Stimulated activated CD4-positive, alpha-beta T cell treated with anti-CD3 and anti-CD28 coated beads, TNF-alpha, amount 100 ng/mL, for 24 hours (primary cell): ENCODE measurements at regions not wholly inside any gene's neighbourhood (a gene's known extent, or its start where the extent isn't known, plus 50 kb on each side); places are given as distances from the start of the nearest gene placed in this dataset.
"Not testable (repeated sequence)": the region's sequence is repeated elsewhere in the genome, so short reads cannot be mapped to it uniquely, and the experiment has no call there.

Source experiments
- DNase-seq, 3 experiments: peaks; one replicate each; pipeline ENCODE4 v3.0.0-alpha.2; 2020; ENCODE audit warnings: low read depth in 3 of 3

GRCh38 chr17:15860774-15861173 is 84.2 kb upstream of the ADORA2B start:
- not testable (repeated sequence) for DNase-seq

GRCh38 chr17:15864061-15864460 is 80.9 kb upstream of the ADORA2B start:
- not testable (repeated sequence) for DNase-seq

GRCh38 chr17:15864472-15864871 is 80.5 kb upstream of the ADORA2B start:
- not testable (repeated sequence) for DNase-seq

- not testable (repeated sequence) for DNase-seq
Measured at GRCh38 chr17:15866015-15866414, 78.9 kb upstream of the ADORA2B start.

- DNase-seq: not testable (repeated sequence)
Measured at GRCh38 chr17:15867331-15867730, 77.6 kb upstream of the ADORA2B start.

GRCh38 chr17:15869868-15870267 is 75.1 kb upstream of the ADORA2B start:
- DNase-seq: not testable (repeated sequence)

- DNase-seq: not testable (repeated sequence)
Measured at GRCh38 chr17:15872677-15873076, 72.3 kb upstream of the ADORA2B start.

GRCh38 chr17:15877882-15878500 is 66.9 kb upstream of the ADORA2B start:
- not testable (repeated sequence) for DNase-seq

- no peak for DNase-seq
Measured at GRCh38 chr17:15882058-15882720, 62.7 kb upstream of the ADORA2B start.

- no peak for DNase-seq
Measured at GRCh38 chr17:15882777-15883176, 62.2 kb upstream of the ADORA2B start.

- no peak for DNase-seq
Measured at GRCh38 chr17:15883617-15884111, 61.3 kb upstream of the ADORA2B start.

- no peak for DNase-seq
Measured at GRCh38 chr17:15884731-15885130, 60.2 kb upstream of the ADORA2B start.

GRCh38 chr17:15885770-15886169 is 59.2 kb upstream of the ADORA2B start:
- DNase-seq: no peak

GRCh38 chr17:15886221-15886620 is 58.7 kb upstream of the ADORA2B start:
- DNase-seq: no peak

GRCh38 chr17:15886804-15887203 is 58.1 kb upstream of the ADORA2B start:
- no peak for DNase-seq

- no peak for DNase-seq
Measured at GRCh38 chr17:15888436-15888835, 56.5 kb upstream of the ADORA2B start.

- DNase-seq: no peak
Measured at GRCh38 chr17:15890279-15890892, 54.5 kb upstream of the ADORA2B start.

GRCh38 chr17:15891318-15891717 is 53.6 kb upstream of the ADORA2B start:
- DNase-seq: no peak

GRCh38 chr17:15892244-15892643 is 52.7 kb upstream of the ADORA2B start:
- DNase-seq: no peak

GRCh38 chr17:15892731-15893657 is 51.9 kb upstream of the ADORA2B start:
- DNase-seq: no peak

- DNase-seq: no peak
Measured at GRCh38 chr17:15893658-15894024, 51.3 kb upstream of the ADORA2B start.

GRCh38 chr17:15894258-15894657 is 50.7 kb upstream of the ADORA2B start:
- DNase-seq: no peak
